Stimulated activated CD4-positive, alpha-beta T cell treated with anti-CD3 and anti-CD28 coated beads, Interleukin-4, amount 100 ng/mL, for 1 hour (primary cell): ENCODE measurements at regions not wholly inside any gene's neighbourhood (a gene's known extent, or its start where the extent isn't known, plus 50 kb on each side); places are given as distances from the start of the nearest gene placed in this dataset.

Experiments
- DNase-seq: peaks from one replicate; pipeline ENCODE4 v3.0.0-alpha.2; 2020

GRCh38 chr18:41012194-41012593 lies 942.8 kb upstream of the PIK3C3 start:
- no peak for DNase-seq

GRCh38 chr18:41009926-41010325 lies 945.1 kb upstream of the PIK3C3 start:
- no peak for DNase-seq

GRCh38 chr18:41004324-41004723 lies 950.7 kb upstream of the PIK3C3 start:
- DNase-seq = no peak

- DNase-seq = no peak
Observed at GRCh38 chr18:40995529-40995928, 959.5 kb upstream of the PIK3C3 start.

- no peak for DNase-seq
Observed at GRCh38 chr18:40993363-40993762, 961.7 kb upstream of the PIK3C3 start.

GRCh38 chr18:40987581-40987980 lies 967.5 kb upstream of the PIK3C3 start:
- DNase-seq = no peak

GRCh38 chr18:40985436-40985835 lies 969.6 kb upstream of the PIK3C3 start:
- DNase-seq = no peak

- DNase-seq = no peak
Observed at GRCh38 chr18:40984856-40985255, 970.2 kb upstream of the PIK3C3 start.

- DNase-seq = no peak
Observed at GRCh38 chr18:40983835-40984234, 971.2 kb upstream of the PIK3C3 start.

GRCh38 chr18:40980171-40980570 lies 974.9 kb upstream of the PIK3C3 start:
- no peak for DNase-seq

GRCh38 chr18:40976050-40976449 lies 979.0 kb upstream of the PIK3C3 start:
- DNase-seq = no peak

GRCh38 chr18:40974448-40974847 lies 980.6 kb upstream of the PIK3C3 start:
- no peak for DNase-seq

- no peak for DNase-seq
Observed at GRCh38 chr18:40962784-40963183, 992.2 kb upstream of the PIK3C3 start.

- no peak for DNase-seq
Observed at GRCh38 chr18:40957533-40958070, 997.4 kb upstream of the PIK3C3 start.

- DNase-seq = no peak
Observed at GRCh38 chr18:40956213-40956612, 998.8 kb upstream of the PIK3C3 start.

GRCh38 chr18:40955351-40955750 lies 999.7 kb upstream of the PIK3C3 start:
- DNase-seq = no peak

- no peak for DNase-seq
Observed at GRCh38 chr18:40949114-40949950, 1005.7 kb upstream of the PIK3C3 start.

GRCh38 chr18:40944576-40944975 lies 1010.5 kb upstream of the PIK3C3 start:
- DNase-seq = no peak

- no peak for DNase-seq
Observed at GRCh38 chr18:40939656-40940515, 1015.1 kb upstream of the PIK3C3 start.

- DNase-seq = no peak
Observed at GRCh38 chr18:40938615-40939014, 1016.4 kb upstream of the PIK3C3 start.

GRCh38 chr18:40937386-40937785 lies 1017.6 kb upstream of the PIK3C3 start:
- no peak for DNase-seq

GRCh38 chr18:40935423-40935822 lies 1019.6 kb upstream of the PIK3C3 start:
- no peak for DNase-seq

- DNase-seq = no peak
Observed at GRCh38 chr18:40932862-40933261, 1022.2 kb upstream of the PIK3C3 start.
